ENCODE measurements at regions not wholly inside any gene's neighbourhood (a gene's known extent, or its start where the extent isn't known, plus 50 kb on each side); places are given as distances from the start of the nearest gene placed in this dataset.

GRCh38 chr2:235350234-235350633 lies 143.6 kb upstream of the AGAP1 start:
- no peak for DNase-seq (ENCODE audit: low read depth in 2 of 2)

GRCh38 chr2:235352541-235352940 lies 141.3 kb upstream of the AGAP1 start:
- no peak for DNase-seq (ENCODE audit: low read depth in 2 of 2)

- DNase-seq (ENCODE audit: low read depth in 2 of 2) = no peak
These were observed 136.0 kb upstream of the AGAP1 start for GRCh38 chr2:235357881-235358280.

DNA sequence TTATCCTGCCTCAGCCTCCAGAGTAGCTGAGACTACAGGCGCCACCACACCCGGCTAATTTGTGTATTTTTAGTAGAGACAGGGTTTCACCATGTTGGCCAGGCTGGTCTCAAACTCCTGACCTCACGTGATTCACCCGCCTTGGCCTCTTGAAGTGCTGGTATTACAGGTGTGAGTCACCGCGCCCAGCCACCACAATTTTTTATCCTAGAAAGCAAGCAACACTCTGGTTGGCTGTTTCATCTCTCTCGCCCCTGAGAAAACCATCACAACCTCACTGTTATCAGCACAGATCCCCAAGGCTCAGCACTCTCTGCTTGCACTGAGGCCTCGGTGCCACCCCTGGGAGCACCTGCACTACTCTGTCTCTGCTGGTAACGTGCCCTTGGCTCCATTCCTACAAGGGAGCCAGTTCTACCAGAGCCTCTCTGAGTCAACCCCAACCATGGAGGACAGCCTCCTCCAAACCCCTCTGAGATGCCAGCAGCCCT lies 134.8 kb upstream of the AGAP1 start:
- no peak for DNase-seq (ENCODE audit: low read depth in 2 of 2)

DNA sequence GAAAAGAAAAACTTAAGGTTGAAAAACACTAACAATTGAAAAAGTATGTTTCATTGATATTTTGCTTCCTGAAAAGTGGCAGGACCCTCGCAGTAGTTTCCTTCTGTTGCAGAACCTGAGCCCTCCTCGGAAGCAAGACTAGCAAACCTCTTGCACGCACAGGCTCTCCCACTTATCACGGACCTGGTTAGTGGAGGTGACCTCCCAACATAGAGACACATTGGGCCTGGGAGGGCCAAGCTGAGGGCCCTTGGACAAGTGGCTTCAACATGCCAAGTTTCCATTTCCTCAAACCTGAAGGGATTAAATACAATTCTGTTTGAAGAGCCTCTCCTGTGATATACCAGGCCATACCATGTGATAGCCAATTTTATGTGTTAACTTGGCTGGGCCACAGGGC lies 133.4 kb upstream of the AGAP1 start:
- no peak for DNase-seq (ENCODE audit: low read depth in 2 of 2)

GRCh38 chr2:235365743-235366142 lies 128.1 kb upstream of the AGAP1 start:
- no peak for DNase-seq (ENCODE audit: low read depth in 2 of 2)

GRCh38 chr2:235366390-235366789 lies 127.5 kb upstream of the AGAP1 start:
- DNase-seq (ENCODE audit: low read depth in 2 of 2) = no peak

GRCh38 chr2:235366807-235367206 lies 127.0 kb upstream of the AGAP1 start:
- no peak for DNase-seq (ENCODE audit: low read depth in 2 of 2)

DNA sequence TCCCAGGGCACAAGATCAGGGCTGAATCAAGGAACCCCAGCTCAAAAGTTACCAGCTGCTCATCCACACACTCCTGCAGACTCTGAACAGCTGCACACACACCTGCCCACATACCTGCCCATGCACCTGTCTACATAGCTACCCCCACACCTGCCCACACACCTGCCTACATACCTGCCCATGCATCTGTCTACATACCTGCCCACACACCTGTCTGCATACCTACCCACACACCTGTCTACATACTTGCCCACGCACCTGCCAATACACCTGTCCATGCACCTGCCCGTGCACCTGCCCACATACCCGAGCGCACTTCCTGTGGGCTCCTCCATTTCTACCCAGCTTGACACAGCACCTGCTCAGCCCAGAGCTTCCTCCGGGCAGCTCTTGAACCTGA lies 122.8 kb upstream of the AGAP1 start:
- DNase-seq (ENCODE audit: low read depth in 2 of 2) = no peak

- no peak for DNase-seq (ENCODE audit: low read depth in 2 of 2)
These were observed 120.7 kb upstream of the AGAP1 start for GRCh38 chr2:235373171-235373570.

- DNase-seq (ENCODE audit: low read depth in 2 of 2) = no peak
These were observed 116.7 kb upstream of the AGAP1 start for GRCh38 chr2:235377176-235377575.

- no peak for DNase-seq (ENCODE audit: low read depth in 2 of 2)
These were observed 115.6 kb upstream of the AGAP1 start for GRCh38 chr2:235378246-235378645.

DNA sequence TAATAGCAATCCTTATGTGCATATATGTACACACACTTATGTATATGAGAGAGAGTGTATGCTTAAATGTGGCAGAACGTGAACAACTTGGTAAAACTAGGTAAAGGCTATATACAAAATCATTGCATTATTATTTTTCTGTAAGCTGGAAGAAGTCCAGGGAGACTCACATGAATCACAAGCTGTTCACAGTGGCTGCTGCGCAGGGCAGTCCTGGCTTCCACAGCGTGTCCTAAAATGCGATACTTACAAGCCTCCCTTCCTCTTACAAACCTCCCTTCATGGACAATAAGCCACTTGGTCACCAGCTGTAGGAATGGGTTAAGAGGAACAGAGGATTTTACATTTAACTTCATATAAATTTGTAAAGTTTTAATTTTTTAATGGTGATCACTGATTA lies 114.9 kb upstream of the AGAP1 start:
- DNase-seq (ENCODE audit: low read depth in 2 of 2) = no peak

DNA sequence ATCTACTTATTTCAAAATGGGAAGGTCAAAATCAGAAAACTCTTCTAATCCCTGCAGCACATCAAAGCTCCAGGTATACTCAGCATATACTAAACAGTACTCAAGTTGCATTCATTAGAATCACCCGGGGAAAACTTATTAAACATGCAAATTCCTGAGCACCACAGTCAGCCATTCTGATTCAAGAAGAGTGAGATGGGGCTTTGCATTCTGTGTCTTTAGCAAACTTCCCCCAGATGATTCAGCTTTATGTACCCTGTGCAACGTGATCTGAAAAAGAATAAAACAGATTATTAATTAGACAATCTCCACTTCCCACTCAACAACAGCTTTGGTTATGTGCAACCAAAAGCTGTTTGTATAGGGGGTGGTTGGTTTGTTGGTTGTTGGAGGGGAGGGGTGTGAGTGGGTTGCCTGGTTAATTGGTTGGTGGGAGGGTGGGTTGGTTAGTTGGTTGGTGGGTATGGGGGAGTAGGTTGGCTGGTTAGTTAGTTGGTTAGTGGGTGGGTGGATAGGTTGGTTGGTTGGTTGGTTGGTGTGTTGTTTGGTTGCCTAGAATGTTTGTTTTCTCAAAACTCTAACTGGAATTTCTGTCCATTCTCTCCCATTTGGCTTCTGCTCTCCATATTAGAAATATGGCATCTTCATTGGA lies 112.5 kb upstream of the AGAP1 start:
- DNase-seq (ENCODE audit: low read depth in 2 of 2) = peak; percentile 20 to 23

DNA sequence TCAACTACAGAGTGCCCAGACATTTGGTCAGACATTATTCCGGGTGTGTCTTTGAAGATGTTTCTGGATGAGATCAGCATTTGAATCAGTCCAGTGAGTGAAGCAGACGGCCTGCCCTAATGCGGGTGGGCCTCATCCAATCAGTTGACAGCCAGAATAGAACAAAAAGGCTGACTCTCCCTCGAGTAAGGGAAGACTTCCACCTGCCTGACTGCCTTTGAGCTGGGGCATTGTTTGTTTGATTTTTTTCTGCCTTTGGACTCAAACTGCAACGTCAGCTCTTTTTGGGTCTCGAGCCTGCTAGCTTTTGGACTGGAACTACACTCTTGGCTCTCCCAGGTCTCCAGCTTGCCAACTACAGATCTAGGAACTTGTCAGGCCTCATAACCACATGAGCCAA lies 111.7 kb upstream of the AGAP1 start:
- no peak for DNase-seq (ENCODE audit: low read depth in 2 of 2)

DNA sequence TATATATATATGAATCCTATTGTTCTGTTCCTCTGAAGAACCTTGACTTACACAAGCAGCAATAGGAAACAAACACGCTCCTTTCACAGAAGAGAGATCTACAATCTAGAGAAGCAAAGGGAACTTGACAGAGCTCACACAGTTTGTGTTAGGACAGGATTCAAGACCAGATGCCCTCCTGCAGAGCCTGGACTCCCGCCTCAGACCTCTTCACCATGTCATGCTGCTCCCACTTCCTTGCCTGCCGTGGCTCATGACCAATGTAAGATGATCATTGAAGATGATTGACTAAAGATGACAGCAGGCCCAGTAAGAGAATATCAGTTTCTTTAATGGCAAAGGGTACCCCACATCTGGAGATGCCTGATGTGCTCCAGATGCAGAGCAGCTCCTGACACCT lies 111.2 kb upstream of the AGAP1 start:
- DNase-seq (ENCODE audit: low read depth in 2 of 2) = no peak

DNA sequence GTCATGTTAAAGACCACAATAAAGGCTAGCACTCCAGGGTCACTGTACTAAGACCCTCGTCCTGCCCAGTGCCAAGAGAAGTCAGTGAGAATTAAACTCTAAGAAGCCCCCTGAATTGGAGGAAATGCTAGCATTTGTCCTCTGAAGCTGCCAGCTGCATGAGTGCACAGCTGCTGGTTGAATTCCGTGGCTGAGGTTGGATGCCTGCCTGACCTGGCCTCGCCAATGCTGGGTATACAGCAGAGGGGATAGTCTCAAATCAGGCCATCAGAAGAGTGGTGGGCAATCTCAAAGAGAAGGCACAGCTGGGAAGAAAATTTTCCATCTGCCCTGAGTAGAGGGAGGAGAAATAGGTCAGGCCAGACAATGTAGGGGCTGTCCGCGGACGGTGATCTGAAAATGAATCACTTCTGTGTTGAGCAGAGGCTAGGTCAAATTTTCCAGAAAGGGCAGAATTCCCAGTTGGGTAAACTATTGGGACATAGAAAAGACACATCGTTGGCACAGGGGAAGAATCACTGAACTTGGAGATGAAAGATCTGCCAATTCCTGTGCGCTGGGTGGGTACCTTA lies 110.5 kb upstream of the AGAP1 start:
- DNase-seq (ENCODE audit: low read depth in 2 of 2) = no peak

GRCh38 chr2:235384624-235385023 lies 109.2 kb upstream of the AGAP1 start:
- DNase-seq (ENCODE audit: low read depth in 2 of 2) = no peak

DNA sequence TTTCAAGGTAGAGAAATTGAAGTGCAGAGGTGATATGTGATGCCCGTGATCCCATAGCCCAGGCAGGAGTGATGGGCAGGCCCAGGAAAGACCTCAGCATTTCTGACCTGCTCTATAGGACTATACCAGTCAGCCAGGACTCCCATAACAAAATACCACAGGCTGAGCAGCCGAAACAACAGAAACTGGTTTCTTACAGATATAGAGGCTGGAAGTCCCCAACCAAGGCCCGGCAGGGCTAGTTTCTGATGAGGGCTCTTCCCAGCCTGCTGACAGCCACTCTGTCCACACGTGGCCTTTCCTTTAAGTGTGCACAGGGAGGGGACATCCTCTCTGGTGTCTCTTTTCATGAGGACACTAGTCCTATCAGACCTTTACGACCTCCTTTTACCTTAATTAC lies 104.2 kb upstream of the AGAP1 start:
- no peak for DNase-seq (ENCODE audit: low read depth in 2 of 2)

DNA sequence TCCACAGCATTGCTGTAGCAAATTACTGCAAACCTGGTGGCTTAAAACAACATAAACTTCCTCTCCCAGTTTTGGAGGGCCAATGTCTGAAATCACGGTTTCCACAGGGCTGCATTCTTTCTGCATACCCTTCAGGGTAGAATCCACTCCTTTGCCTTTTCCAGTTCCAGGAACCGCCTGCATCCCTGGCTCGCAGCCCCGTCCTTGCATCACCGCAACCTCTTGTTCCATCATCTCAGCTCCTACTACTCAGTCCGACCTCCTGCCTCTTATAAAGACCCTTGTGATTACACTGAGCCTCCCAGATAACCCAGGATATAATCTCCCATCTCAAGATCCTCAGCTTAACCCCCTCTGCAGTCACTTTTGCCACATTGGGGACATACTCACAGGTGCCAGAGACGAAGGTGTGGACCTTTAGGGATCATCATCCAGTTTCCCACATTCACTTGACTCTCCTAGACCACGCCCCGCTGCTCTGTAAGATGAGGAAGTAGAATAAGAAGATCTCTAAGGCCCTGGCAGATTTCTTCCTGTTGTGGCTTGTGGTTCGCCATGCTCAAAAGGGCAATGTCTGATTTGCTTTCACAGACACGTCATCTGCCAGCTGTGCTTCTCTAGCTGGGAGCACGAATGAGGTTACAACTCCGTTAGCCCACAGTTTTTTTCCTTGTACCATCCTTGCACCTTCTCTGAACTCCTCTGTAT lies 103.6 kb upstream of the AGAP1 start:
- no peak for DNase-seq (ENCODE audit: low read depth in 2 of 2)

DNA sequence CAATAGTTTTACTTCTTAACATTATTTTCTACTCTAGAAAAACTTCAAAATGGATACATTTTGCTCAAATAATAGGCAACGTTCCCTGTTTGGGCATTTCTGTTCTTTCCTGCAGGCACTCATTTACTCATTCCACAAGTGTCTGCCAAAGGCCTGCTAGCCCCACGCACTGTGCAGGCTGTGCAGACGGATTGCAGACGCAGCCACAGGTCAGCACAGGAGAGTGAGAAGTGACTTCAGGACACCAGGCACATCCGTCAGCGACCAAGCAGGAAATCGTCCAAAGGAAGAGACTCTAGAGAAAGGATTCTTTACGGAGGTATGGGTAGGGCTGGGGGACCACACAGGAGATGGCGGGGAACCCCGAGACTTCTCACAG lies 103.0 kb upstream of the AGAP1 start:
- no peak for DNase-seq (ENCODE audit: low read depth in 2 of 2)

DNA sequence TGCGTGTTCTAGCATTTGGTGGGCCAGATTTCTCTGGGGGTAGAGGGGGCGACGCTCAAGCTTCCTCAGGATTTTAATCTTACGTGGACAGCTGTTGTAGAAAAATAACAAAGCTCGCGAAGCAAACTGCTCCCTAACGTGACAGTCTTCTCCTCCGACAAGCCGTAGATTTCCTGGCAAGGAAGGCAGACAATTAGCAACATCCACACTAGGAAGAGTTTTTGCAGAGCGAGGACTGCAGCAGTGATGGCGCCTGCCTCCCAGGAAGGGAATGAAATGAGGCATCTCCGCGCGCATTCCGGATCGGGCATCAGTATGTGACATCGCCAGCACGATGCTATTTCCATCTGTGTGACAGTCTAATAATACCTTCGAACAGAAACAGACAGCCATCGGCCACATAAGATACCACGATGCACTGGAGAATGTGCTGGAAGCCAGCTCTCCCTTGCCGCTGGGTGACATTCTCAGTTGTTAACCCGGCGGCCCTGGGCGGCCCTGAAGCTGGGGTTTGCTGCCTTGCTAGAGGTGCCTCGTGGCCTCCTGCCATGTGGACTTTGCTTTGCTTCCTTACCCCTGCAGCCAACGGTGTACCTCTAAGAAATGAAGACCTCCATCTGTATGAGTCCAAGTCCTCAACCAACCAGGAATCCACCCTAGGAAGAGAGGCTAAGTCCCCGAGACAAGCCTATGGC lies 101.8 kb upstream of the AGAP1 start:
- DNase-seq (ENCODE audit: low read depth in 2 of 2) = no peak
